Natural killer cell treated with Interleukin-12 subunit alpha and Interleukin-12 subunit beta and Interleukin-15 and Interleukin-18, amount 100 ng/mL, for 72 hours (primary cell): ENCODE measurements at regions not wholly inside any gene's neighbourhood (a gene's known extent, or its start where the extent isn't known, plus 50 kb on each side); places are given as distances from the start of the nearest gene placed in this dataset.

ENCODE experiments used
- ATAC-seq, 2 donors: fragments of 150-1000 bp; cut with Tn5 transposase in 1 of 2; sonication (Bioruptor Pico), chemical (Tn5 transposase) in 1 of 2; 2 replicates each; pipeline ENCODE4 v1.10.0; 2021
- DNase-seq: peaks from one replicate; pipeline ENCODE4 v3.0.0; 2022; ENCODE audit warnings: low spot score
- H3K27ac Mint-ChIP-seq, 2 donors: 1 replicate in 1 of 2; 2 replicates in 1 of 2; pipeline ENCODE4 v1.8.0; 2022; ENCODE audit warnings: mixed read lengths in 2 of 2, mild to moderate bottlenecking in 1 of 2, moderate library complexity in 1 of 2
- H3K27me3 Mint-ChIP-seq, 2 donors: 1 replicate in 1 of 2; 2 replicates in 1 of 2; pipeline ENCODE4 v1.8.0; 2022; ENCODE audit warnings: mixed read lengths in 2 of 2
- H3K36me3 Mint-ChIP-seq: one replicate; pipeline ENCODE4 v1.8.0; 2022; ENCODE audit warnings: mixed read lengths
- H3K4me1 Mint-ChIP-seq, 2 donors: 1 replicate in 1 of 2; 2 replicates in 1 of 2; pipeline ENCODE4 v1.8.0; 2022; ENCODE audit warnings: low read depth in 2 of 2, mixed read lengths in 2 of 2, mild to moderate bottlenecking in 1 of 2
- H3K4me3 Mint-ChIP-seq: one replicate; pipeline ENCODE4 v1.8.0; 2022; ENCODE audit warnings: mixed read lengths
- H3K9me3 Mint-ChIP-seq: 2 replicates; pipeline ENCODE4 v1.8.0; 2022; ENCODE audit warnings: mixed read lengths

DNA sequence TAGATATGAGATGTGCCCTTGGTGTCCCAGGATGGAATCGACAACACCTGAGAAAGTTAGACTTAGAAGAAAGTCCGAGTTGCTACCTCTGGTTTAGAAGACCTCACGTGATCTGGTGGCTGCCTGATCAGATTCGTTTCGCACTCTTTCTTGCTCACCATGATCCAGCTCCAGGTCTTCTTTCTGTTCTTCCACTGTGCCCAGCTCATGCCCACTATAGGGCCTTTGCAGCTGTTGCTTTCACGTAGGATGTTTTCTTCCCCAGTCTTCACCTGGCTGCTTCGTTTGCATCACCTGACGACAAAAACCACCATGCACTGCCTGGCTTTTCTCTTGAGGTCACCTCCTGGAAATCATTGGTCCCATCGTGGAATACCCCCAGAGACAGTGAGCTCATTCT, 311.1 kb downstream of the PRDM2 start:
- ATAC-seq (no peak), DNase-seq (no peak)
- H3K36me3 Mint-ChIP-seq: no peaks in the 10 kb centered on the region
- H3K9me3 Mint-ChIP-seq: no peaks in the 10 kb centered on the region
- H3K4me3 Mint-ChIP-seq: no peak overlapping the region
- peaks cover 12 to 23% of the 10 kb centered on the region in 2 donors for H3K27me3 Mint-ChIP-seq
- no peaks in the 10 kb centered on the region for H3K4me1 Mint-ChIP-seq
- no peak overlapping the region for H3K27ac Mint-ChIP-seq

DNA sequence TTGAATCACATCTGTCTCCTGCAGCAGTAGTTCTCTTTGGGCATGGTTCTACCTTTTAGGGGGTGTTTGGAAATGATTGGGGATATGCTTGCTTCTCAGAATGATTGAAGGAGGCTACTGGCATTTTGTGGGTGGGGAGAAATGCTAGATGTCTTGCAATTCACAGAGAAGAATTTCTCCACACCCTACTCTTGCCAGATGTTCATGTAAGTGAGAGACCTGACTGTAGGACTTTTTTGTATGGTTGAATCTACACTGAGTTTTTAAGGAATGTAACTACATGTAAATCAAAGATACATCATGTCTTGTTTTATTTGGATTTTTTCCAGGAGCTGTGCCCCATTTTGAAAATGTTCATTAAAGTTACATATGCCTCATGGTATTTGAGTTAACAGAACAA, 311.9 kb downstream of the PRDM2 start:
- H3K27ac Mint-ChIP-seq: no peak overlapping the region
- H3K4me1 Mint-ChIP-seq: no peaks in the 10 kb centered on the region
- no peak for DNase-seq
- H3K27me3 Mint-ChIP-seq: peaks cover 12 to 19% of the 10 kb centered on the region in 2 donors
- H3K36me3 Mint-ChIP-seq: no peaks in the 10 kb centered on the region
- ATAC-seq: no peak
- H3K4me3 Mint-ChIP-seq: no peak overlapping the region
- no peaks in the 10 kb centered on the region for H3K9me3 Mint-ChIP-seq

GRCh38 chr1:14014929-14015328, 314.9 kb downstream of the PRDM2 start:
- ATAC-seq: no peak
- Mint-ChIP-seq H3K27ac (no peak overlapping the region), H3K4me3 (no peak overlapping the region), H3K4me1 (no peaks in the 10 kb centered on the region), H3K27me3 (peaks cover 11 to 29% of the 10 kb centered on the region in 2 donors), H3K36me3 (no peaks in the 10 kb centered on the region), H3K9me3 (no peaks in the 10 kb centered on the region)
- no peak for DNase-seq

DNA sequence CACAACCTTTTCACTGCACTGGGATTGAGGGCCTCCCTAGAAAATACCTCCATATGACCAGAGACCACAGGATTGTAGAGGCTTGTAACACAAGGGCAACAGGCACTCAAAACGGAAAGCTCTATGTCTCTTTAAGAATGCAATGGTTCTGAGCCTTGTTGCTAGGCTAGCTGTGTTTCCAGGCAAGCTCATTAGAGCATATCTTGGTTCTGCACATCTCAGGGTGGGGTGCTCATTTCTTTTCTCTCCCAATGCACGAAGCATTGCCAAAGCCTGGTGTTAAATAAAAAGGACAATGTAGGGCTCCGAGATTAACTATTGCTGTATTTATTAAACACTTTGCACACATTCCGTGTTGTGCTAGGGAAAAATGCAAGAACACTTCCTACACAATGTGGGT, 315.9 kb downstream of the PRDM2 start:
- DNase-seq (no peak), ATAC-seq (no peak)
- Mint-ChIP-seq H3K4me1 (no peaks in the 10 kb centered on the region), H3K27me3 (peaks cover 11 to 27% of the 10 kb centered on the region in 2 donors), H3K4me3 (no peak overlapping the region), H3K36me3 (no peaks in the 10 kb centered on the region), H3K27ac (no peak overlapping the region), H3K9me3 (no peaks in the 10 kb centered on the region)

DNA sequence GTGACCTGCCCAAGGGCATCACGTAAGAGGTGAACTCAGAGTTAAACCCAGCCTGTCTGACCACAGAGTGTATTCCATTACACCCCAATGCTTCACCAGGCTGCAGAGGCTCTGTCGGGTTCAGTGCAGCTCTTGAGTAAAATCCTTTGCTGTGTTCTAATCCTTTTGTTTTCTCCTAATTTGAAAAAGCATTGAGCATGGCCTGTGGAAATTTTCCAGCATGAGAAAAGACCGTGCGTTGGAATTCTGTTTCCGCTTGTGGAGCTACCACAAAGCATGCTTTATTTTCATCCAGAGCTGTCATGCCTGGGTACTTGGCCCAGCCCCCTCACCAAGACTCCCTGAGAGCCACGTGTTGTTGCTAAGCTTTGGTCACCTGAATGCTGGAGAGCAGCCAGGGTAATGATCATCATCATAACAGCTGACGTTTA, 317.6 kb downstream of the PRDM2 start:
- Mint-ChIP-seq H3K9me3 (no peaks in the 10 kb centered on the region), H3K4me3 (no peak overlapping the region), H3K27ac (no peak overlapping the region), H3K27me3 (peaks cover 14 to 22% of the 10 kb centered on the region in 2 donors), H3K4me1 (no peaks in the 10 kb centered on the region), H3K36me3 (no peaks in the 10 kb centered on the region)
- no peak for DNase-seq
- no peak for ATAC-seq

DNA sequence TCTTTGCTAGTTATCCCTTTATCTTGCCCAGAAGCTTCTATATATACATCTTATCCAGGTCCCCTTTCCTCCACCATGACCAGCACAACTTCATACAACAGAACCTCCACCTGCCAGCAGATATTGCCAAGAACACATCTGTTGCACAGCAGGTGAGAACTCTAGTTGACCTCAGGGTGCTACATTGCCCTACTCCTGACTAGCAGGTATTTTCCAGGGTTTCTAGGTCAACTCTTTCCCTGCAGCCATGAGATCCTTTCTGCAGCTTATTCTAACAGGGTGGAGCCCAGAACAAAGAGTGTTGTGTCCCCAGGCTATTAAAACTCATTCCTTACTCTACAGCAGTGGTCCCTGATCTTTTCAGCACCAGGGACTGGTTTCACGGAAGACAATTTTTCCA, 319.5 kb downstream of the PRDM2 start:
- H3K4me3 Mint-ChIP-seq: no peak overlapping the region
- no peak for DNase-seq
- no peaks in the 10 kb centered on the region for H3K36me3 Mint-ChIP-seq
- no peaks in the 10 kb centered on the region for H3K4me1 Mint-ChIP-seq
- no peaks in the 10 kb centered on the region for H3K9me3 Mint-ChIP-seq
- ATAC-seq: no peak
- no peak overlapping the region for H3K27ac Mint-ChIP-seq
- peaks cover 14 to 16% of the 10 kb centered on the region in 2 donors for H3K27me3 Mint-ChIP-seq

GRCh38 chr1:14020006-14020405, 320.0 kb downstream of the PRDM2 start:
- H3K4me3 Mint-ChIP-seq: no peak overlapping the region
- H3K36me3 Mint-ChIP-seq: no peaks in the 10 kb centered on the region
- H3K9me3 Mint-ChIP-seq: no peaks in the 10 kb centered on the region
- DNase-seq (no peak), ATAC-seq (no peak)
- H3K4me1 Mint-ChIP-seq: no peaks in the 10 kb centered on the region
- no peak overlapping the region for H3K27ac Mint-ChIP-seq
- peaks cover 14 to 16% of the 10 kb centered on the region in 2 donors for H3K27me3 Mint-ChIP-seq

GRCh38 chr1:14027099-14027498, 327.1 kb downstream of the PRDM2 start:
- DNase-seq (no peak), ATAC-seq (no peak)
- Mint-ChIP-seq H3K4me3 (no peak overlapping the region), H3K27ac (no peak overlapping the region), H3K9me3 (no peaks in the 10 kb centered on the region), H3K36me3 (no peaks in the 10 kb centered on the region), H3K4me1 (no peaks in the 10 kb centered on the region), H3K27me3 (peaks cover 9 to 21% of the 10 kb centered on the region in 2 donors)

DNA sequence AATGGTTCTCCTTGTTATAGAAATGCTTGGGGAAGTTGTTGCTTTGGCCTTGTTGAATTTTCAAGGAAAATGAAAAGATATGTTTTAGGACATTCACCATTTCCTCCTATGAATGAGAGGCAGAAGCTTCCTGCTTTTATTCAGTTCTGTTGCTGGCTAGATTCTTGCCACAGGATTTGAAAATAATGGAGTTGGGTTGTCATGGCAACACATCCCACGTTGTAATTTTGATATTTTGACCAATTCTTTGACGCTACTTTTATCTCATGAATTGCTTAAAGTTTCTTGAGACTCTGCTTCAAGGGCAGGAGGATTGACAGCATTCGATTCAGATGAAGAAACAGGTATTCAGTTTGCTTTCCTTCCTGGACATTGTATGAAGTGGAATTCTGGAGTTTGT, 331.5 kb downstream of the PRDM2 start:
- no peak overlapping the region for H3K27ac Mint-ChIP-seq
- no peaks in the 10 kb centered on the region for H3K9me3 Mint-ChIP-seq
- DNase-seq (no peak), ATAC-seq (no peak)
- H3K4me3 Mint-ChIP-seq: no peak overlapping the region
- H3K36me3 Mint-ChIP-seq: no peaks in the 10 kb centered on the region
- H3K27me3 Mint-ChIP-seq: peaks cover 24 to 40% of the 10 kb centered on the region in 2 donors
- H3K4me1 Mint-ChIP-seq: no peaks in the 10 kb centered on the region

DNA sequence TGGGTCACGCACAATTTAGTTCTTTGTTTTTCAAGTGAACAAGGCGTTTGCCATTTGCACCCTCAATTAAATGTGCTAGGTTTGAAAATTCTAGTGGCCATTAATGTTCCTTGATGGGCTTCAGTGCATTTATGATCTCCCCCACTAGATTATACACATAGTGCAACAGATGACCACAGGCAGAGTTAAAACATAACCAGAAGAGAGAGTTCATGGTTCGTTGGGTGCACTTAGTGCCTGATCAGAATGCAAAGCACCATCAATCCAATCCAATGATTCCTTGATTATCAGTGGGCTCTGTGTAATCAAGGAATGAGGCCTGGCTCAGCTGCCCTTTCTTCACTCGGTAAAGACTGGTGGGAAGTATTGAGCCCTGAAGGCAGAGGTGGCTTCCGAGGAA, 334.5 kb downstream of the PRDM2 start:
- no peak for DNase-seq
- no peak for ATAC-seq
- Mint-ChIP-seq H3K27ac (no peak overlapping the region), H3K36me3 (no peaks in the 10 kb centered on the region), H3K9me3 (no peaks in the 10 kb centered on the region), H3K4me1 (no peaks in the 10 kb centered on the region), H3K27me3 (peaks cover 25 to 36% of the 10 kb centered on the region in 2 donors), H3K4me3 (no peak overlapping the region)

- no peak for ATAC-seq
Measured at GRCh38 chr1:14037101-14037847, 337.3 kb downstream of the PRDM2 start.

GRCh38 chr1:14039582-14040430, 339.8 kb downstream of the PRDM2 start:
- peaks cover 23 to 36% of the 10 kb centered on the region in 2 donors for H3K27me3 Mint-ChIP-seq
- no peak overlapping the region for H3K27ac Mint-ChIP-seq
- no peaks in the 10 kb centered on the region for H3K4me1 Mint-ChIP-seq
- no peak overlapping the region for H3K4me3 Mint-ChIP-seq
- peaks cover 18% of the 10 kb centered on the region for H3K36me3 Mint-ChIP-seq
- no peak for DNase-seq
- peaks cover 20% of the 10 kb centered on the region for H3K9me3 Mint-ChIP-seq
- no peak for ATAC-seq

More at GRCh38 chr1:14037101-14037847, 337.3 kb downstream of the PRDM2 start:
- DNase-seq: no peak
- no peak overlapping the region for H3K4me3 Mint-ChIP-seq
- no peaks in the 10 kb centered on the region for H3K4me1 Mint-ChIP-seq
- peaks cover 13% of the 10 kb centered on the region for H3K9me3 Mint-ChIP-seq
- no peak overlapping the region for H3K27ac Mint-ChIP-seq
- H3K27me3 Mint-ChIP-seq: peaks cover 29 to 42% of the 10 kb centered on the region in 2 donors
- peaks cover 12% of the 10 kb centered on the region for H3K36me3 Mint-ChIP-seq

- no peak for DNase-seq
- no peak overlapping the region for H3K27ac Mint-ChIP-seq
- H3K4me1 Mint-ChIP-seq: no peaks in the 10 kb centered on the region
- no peak overlapping the region for H3K4me3 Mint-ChIP-seq
- peaks cover 8 to 18% of the 10 kb centered on the region in 2 donors for H3K27me3 Mint-ChIP-seq
- no peaks in the 10 kb centered on the region for H3K9me3 Mint-ChIP-seq
- peak in 1 of 2 donors; percentile 9 for ATAC-seq
- H3K36me3 Mint-ChIP-seq: no peaks in the 10 kb centered on the region
Measured at GRCh38 chr1:14049965-14050364, 350.0 kb downstream of the PRDM2 start.
